Body of pancreas (tissue), 4 donors: ENCODE measurements at regions not wholly inside any gene's neighbourhood (a gene's known extent, or its start where the extent isn't known, plus 50 kb on each side); places are given as distances from the start of the nearest gene placed in this dataset.

Experiments used
- CTCF ChIP-seq, 7 experiments: fragments of 450-650 bp in 4 of 7; fragments of 200-600 bp in 3 of 7; sonication (generic) in 3 of 7; IDR thresholded peaks; one replicate each; pipeline ENCODE4 v1.5.1; 2016 to 2019; ENCODE audit warnings: antibody characterized with exemption in 7 of 7
- POLR2A ChIP-seq, 3 donors: fragments of 450-650 bp; IDR thresholded peaks; one replicate each; pipeline ENCODE4 v1.6.1; 2016; ENCODE audit warnings: antibody characterized with exemption in 3 of 3, mild to moderate bottlenecking in 2 of 3

GRCh38 chr17:77449373-77449907, 308.7 kb downstream of the SEC14L1 start:
- no peak for TF ChIP-seq CTCF (IDR thresholded peaks at IDR 0.05)
- TF ChIP-seq POLR2A (IDR thresholded peaks at IDR 0.05) = no peak
